Endothelial cell of umbilical vein (primary cell): ENCODE measurements at regions not wholly inside any gene's neighbourhood (a gene's known extent, or its start where the extent isn't known, plus 50 kb on each side); places are given as distances from the start of the nearest gene placed in this dataset.

ENCODE experiments used
- BruUV-seq: library from RNA; stranded (reverse); fragments of 400-500 nt; replicated peaks from 2 replicates; lab custom pipeline; 2021; lab: Mats Ljungman, UMichigan
- CTCF ChIA-PET: fragments of 300-600, 350-600 bp; sonication (Branson Sonifier 250); formaldehyde crosslinking; loops from one replicate; lab custom pipeline; 2021; ENCODE audit warnings: antibody characterized with exemption, inconsistent platforms; lab: Charles Lee
- POLR2A ChIA-PET: fragments of 300-600, 350-600 bp; sonication (Branson Sonifier 250); formaldehyde crosslinking; loops from one replicate; lab custom pipeline; 2021; ENCODE audit warnings: antibody characterized with exemption, inconsistent platforms; lab: Charles Lee
- DNase-seq: peaks from one replicate; pipeline ENCODE4 v3.0.0-alpha.2; 2011; ENCODE audit warnings: low read depth, low spot score
- FAIRE-seq: peaks from 2 replicates; lab custom pipeline; 2011; peaks lifted over from hg19 to GRCh38; lab: Jason Lieb, UNC
- H2AFZ ChIP-seq: 2 replicates; pipeline ENCODE4 v1.6.0; 2012; ENCODE audit warnings: low read depth, low read length, control low read depth, inconsistent platforms
- H3K27ac ChIP-seq: 2 replicates; pipeline ENCODE4 v1.5.1; 2011; ENCODE audit warnings: low read depth, mild to moderate bottlenecking, control low read depth, low read length, moderate library complexity; ENCODE audit not compliant: insufficient read depth
- H3K27me3 ChIP-seq, 2 experiments: 2 replicates each; pipeline versions ENCODE4 v1.6.0 to v1.6.1; 2011; ENCODE audit warnings: low read length in 2 of 2, mixed read lengths in 1 of 2; ENCODE audit not compliant: control insufficient read depth in 2 of 2, insufficient read depth in 2 of 2
- H3K36me3 ChIP-seq, 2 experiments: 2 replicates in 1 of 2; 3 replicates in 1 of 2; pipeline ENCODE4 v1.5.1; 2011; ENCODE audit warnings: low read length in 2 of 2, mild to moderate bottlenecking in 1 of 2, moderate library complexity in 1 of 2; ENCODE audit not compliant: control insufficient read depth in 2 of 2, insufficient read depth in 2 of 2; ENCODE audit errors: extremely low read depth in 1 of 2
- H3K4me1 ChIP-seq: 3 replicates; pipeline ENCODE4 v1.5.1; 2011; ENCODE audit warnings: mild to moderate bottlenecking, low read length; ENCODE audit not compliant: control insufficient read depth, insufficient read depth; ENCODE audit errors: extremely low read depth
- H3K4me2 ChIP-seq: 2 replicates; pipeline ENCODE4 v1.6.1; 2011; ENCODE audit warnings: low read length, control low read depth, mixed read lengths; ENCODE audit not compliant: insufficient read depth
- H3K4me3 ChIP-seq, 3 experiments: fragments of 200-600 bp in 1 of 3; sonication (generic), shearing (Covaris generic) in 1 of 3; replicated peaks in 1 of 3; 2 replicates each; pipeline ENCODE4 v1.5.1; 2011 to 2016; ENCODE audit warnings: control low read depth in 3 of 3, low read length in 3 of 3, mild to moderate bottlenecking in 2 of 3, inconsistent platforms in 1 of 3, low read depth in 1 of 3, moderate library complexity in 1 of 3; ENCODE audit not compliant: insufficient read depth in 1 of 3
- H3K79me2 ChIP-seq: 2 replicates; pipeline ENCODE4 v1.6.0; 2012; ENCODE audit warnings: low read length, inconsistent platforms; ENCODE audit not compliant: control insufficient read depth, insufficient read depth
- H3K9ac ChIP-seq: replicated peaks from 2 replicates; pipeline ENCODE3; 2011; ENCODE audit warnings: low read length, control low read depth; ENCODE audit not compliant: insufficient read depth; ENCODE audit errors: extremely low read depth
- H3K9me1 ChIP-seq: replicated peaks from 3 replicates; pipeline ENCODE4 v1.6.0; 2011; ENCODE audit warnings: mild to moderate bottlenecking, low read length; ENCODE audit not compliant: control insufficient read depth, insufficient read depth; ENCODE audit errors: extremely low read depth
- H3K9me3 ChIP-seq: replicated peaks from 2 replicates; pipeline ENCODE4 v1.5.1; 2012; ENCODE audit warnings: low read length, inconsistent platforms; ENCODE audit not compliant: control insufficient read depth, insufficient read depth
- H4K20me1 ChIP-seq: replicated peaks from 2 replicates; pipeline ENCODE3; 2011; ENCODE audit warnings: mild to moderate bottlenecking, low read length; ENCODE audit not compliant: control insufficient read depth, insufficient read depth; ENCODE audit errors: extremely low read depth
- CTCF ChIP-seq, 2 donors: IDR thresholded peaks; 1 replicate in 1 of 2; 2 replicates in 1 of 2; pipeline ENCODE4 v1.5.1; 2011; ENCODE audit warnings: low read length in 2 of 2, mild to moderate bottlenecking in 2 of 2, moderate library complexity in 2 of 2, control low read depth in 1 of 2, inconsistent platforms in 1 of 2, low read depth in 1 of 2; ENCODE audit not compliant: insufficient read depth in 1 of 2; ENCODE audit errors: extremely low read depth in 1 of 2
- EZH2 ChIP-seq: IDR thresholded peaks from 2 replicates; pipeline ENCODE4 v1.6.1; 2012; ENCODE audit warnings: borderline replicate concordance, low read depth, mild to moderate bottlenecking, moderate library complexity, low read length, inconsistent platforms; ENCODE audit not compliant: severe bottlenecking
- FOS ChIP-seq: IDR thresholded peaks from 2 replicates; pipeline ENCODE4 v1.6.1; 2011; ENCODE audit warnings: mild to moderate bottlenecking, low read length, moderate library complexity, borderline replicate concordance; ENCODE audit not compliant: insufficient read depth
- GATA2 ChIP-seq: IDR thresholded peaks from 2 replicates; pipeline ENCODE4 v1.7.0; 2011; ENCODE audit warnings: low read depth, mild to moderate bottlenecking, moderate library complexity, mixed read lengths, low read length; ENCODE audit not compliant: insufficient read length, insufficient read depth
- JUN ChIP-seq: IDR thresholded peaks from 2 replicates; pipeline ENCODE4 v1.6.1; 2011; ENCODE audit warnings: borderline replicate concordance, low read depth; ENCODE audit not compliant: insufficient read length, insufficient read depth
- MAX ChIP-seq: IDR thresholded peaks from 2 replicates; pipeline ENCODE4 v1.6.1; 2011; ENCODE audit not compliant: insufficient read depth, insufficient read length
- MYC ChIP-seq: IDR thresholded peaks from one replicate; pipeline ENCODE4 v1.6.1; 2011; ENCODE audit warnings: mild to moderate bottlenecking, low read depth, low read length
- POLR2A ChIP-seq: IDR thresholded peaks from 2 replicates; pipeline ENCODE4 v1.6.1; 2012; ENCODE audit warnings: low read depth, mild to moderate bottlenecking, control low read depth, low read length
- POLR2AphosphoS5 ChIP-seq: IDR thresholded peaks from 2 replicates; pipeline ENCODE4 v1.6.1; 2012; ENCODE audit warnings: low read depth, mild to moderate bottlenecking, control low read depth, low read length, moderate library complexity; ENCODE audit not compliant: insufficient read depth
- dilution Hi-C: fragments of 300-500 bp; cut with MboI; formaldehyde crosslinking; loops from one replicate; pipeline ENCODE4 v1.15.0; 2019; ENCODE audit warnings: low sequenced_read_pairs; ENCODE audit not compliant: extremely low pct_ligation_motif_present
- intact Hi-C: fragments of 100-400 bp; cut with micrococcal nuclease; formaldehyde crosslinking; loops from one replicate; pipeline ENCODE4 v1.10.0; 2022

GRCh38 chr20:24138951-24139350 lies 150.4 kb upstream of the GGTLC1 start:
- TF ChIP-seq GATA2 (no peak), MYC (no peak), CTCF (IDR thresholded peaks at IDR 0.05; ENCODE audit: extremely low read depth in 1 of 2, insufficient read depth in 1 of 2, low read depth in 1 of 2, low read length in 2 of 2) (no peak), MAX (no peak), JUN (no peak), EZH2 (no peak), POLR2A (no peak), FOS (no peak), POLR2AphosphoS5 (no peak)
- ChIA-PET POLR2A (no interaction called here), CTCF (no interaction called here)
- no peak overlapping the region for H3K4me3 ChIP-seq
- no peak overlapping the region for H2AFZ ChIP-seq
- no peaks in the 10 kb centered on the region for H4K20me1 ChIP-seq
- no TSS peak for BruUV-seq
- FAIRE-seq: no peak
- no peak overlapping the region for H3K4me2 ChIP-seq
- intact Hi-C loops (no loop called here), dilution Hi-C loops (no loop called here)
- no peak overlapping the region for H3K27ac ChIP-seq
- no peaks in the 10 kb centered on the region for H3K9me3 ChIP-seq
- H3K9ac ChIP-seq: no peak overlapping the region
- H3K36me3 ChIP-seq: no peaks in the 10 kb centered on the region
- no peaks in the 10 kb centered on the region for H3K79me2 ChIP-seq
- no peak for DNase-seq
- H3K4me1 ChIP-seq: peaks cover 2% of the 10 kb centered on the region
- H3K9me1 ChIP-seq: no peaks in the 10 kb centered on the region
- H3K27me3 ChIP-seq: no peaks in the 10 kb centered on the region
